Kidney tubule cell (primary cell): ENCODE measurements at regions not wholly inside any gene's neighbourhood (a gene's known extent, or its start where the extent isn't known, plus 50 kb on each side); places are given as distances from the start of the nearest gene placed in this dataset.
A peak's percentile ranks its signal among the peaks of the same experiment; 100 is the strongest.

ENCODE experiments used
- DNase-seq: peaks from one replicate; pipeline ENCODE4 v3.0.0-alpha.2; 2018; ENCODE audit warnings: low spot score

GRCh38 chr1:229112832-229113548 lies 157.9 kb upstream of the RAB4A start:
- no peak for DNase-seq

- DNase-seq, result peak; percentile 67
These were observed 156.6 kb upstream of the RAB4A start for GRCh38 chr1:229114315-229114714.

DNA sequence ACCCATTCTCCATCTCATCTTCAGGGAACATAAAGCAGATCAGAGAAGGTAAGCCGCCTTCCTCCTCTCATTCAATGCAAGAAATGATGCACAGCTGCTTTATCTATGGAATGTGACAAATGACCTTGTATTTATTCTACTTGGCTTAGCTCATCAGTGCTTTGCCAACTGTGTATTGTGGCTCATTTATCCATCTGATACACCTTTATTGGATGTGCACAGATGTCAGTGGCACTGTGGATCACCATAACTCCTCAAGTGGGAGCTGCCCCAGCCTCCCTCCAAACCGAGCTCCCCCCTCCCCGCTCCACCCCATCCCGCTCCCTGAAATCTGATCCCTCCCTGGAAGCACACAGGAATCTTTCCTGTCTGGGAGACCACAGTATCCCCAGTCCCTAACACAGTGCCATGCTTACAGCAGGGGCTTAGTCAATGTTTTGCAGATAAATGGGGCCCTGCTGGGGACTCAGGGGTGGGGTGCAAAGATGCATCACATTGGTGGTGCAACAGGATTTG lies 156.0 kb upstream of the RAB4A start:
- no peak for DNase-seq

GRCh38 chr1:229116114-229116513 lies 154.8 kb upstream of the RAB4A start:
- DNase-seq, result no peak

GRCh38 chr1:229117664-229118300 lies 153.1 kb upstream of the RAB4A start:
- DNase-seq, result peak; percentile 60

DNA sequence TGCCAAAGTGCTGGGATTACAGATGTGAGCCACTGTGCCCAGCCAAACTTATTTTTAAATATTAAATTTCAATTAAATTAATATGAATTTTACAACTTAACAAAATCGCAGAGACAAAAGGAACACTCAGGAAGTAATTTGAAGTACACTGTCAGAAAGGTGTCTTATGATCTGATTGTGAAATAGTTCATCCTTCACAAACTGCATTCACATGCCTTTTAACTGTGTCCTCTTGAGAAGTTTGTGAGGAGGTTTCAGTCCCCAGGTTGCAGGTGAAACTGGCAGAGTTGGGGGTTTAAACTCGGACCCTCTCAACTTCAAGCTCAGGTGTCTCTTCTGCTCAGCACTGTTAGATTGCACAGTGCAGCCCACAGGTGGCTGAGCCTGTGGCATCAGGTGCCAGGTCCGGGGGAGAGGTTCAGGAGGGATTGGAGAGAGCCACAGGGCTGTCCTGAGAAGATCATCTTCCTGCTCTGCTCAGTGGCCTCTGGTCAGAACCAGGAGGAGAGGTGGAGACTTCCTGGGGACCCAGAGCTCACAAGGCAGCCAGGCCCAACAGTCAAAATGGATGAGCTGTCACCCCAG lies 152.3 kb upstream of the RAB4A start:
- no peak for DNase-seq

- peak; percentile 31 for DNase-seq
These were observed 151.8 kb upstream of the RAB4A start for GRCh38 chr1:229119161-229119560.

DNA sequence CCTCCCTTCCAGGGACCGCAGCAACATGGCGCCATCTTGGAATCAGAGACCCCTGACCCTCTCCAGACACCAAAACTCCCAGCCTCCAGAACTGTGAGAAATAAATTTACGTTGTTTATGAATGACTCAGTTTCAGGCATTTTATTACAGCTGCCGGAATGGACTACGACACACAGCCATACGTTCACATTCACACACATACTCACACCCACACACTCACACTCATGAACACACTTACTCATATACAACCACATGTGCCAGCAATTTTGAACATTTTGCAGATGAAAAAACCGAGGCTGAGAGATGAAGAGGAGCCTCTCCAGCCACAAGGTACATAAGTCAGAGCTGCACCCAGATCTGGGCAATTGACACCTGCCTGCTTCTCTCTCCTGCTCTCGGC lies 151.0 kb upstream of the RAB4A start:
- no peak for DNase-seq

DNA sequence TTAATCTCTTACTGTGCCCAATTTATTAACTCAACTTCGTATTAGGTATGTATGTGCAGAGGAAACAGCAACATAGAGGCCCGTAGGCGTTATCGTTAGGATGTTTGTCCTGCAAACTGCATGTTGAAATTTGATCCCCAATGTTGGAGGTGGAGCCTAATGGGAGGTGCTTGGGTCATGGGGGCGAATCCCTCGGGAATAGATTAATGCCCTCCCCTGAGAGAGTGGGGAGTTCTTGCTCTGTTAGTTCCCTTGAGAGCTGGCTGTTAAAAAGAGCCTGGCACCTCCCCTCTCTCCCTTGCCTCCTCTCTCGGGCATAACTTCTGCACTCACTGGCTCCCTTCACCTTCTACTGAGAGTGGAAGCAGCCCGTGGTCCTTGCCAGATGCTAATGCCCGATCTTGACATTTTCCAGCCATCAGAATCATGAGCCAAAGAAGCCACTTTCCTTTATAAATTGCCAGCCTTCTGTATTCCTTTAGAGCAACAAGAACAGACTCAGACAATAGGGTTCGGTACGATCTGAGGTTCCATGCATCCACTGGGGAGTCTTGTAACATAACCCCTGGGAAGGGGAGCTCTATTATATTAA lies 149.0 kb upstream of the RAB4A start:
- DNase-seq, result no peak

- DNase-seq, result no peak
These were observed 148.3 kb upstream of the RAB4A start for GRCh38 chr1:229122606-229123005.

- DNase-seq, result no peak
These were observed 146.8 kb upstream of the RAB4A start for GRCh38 chr1:229124116-229124515.

GRCh38 chr1:229124520-229125124 lies 146.3 kb upstream of the RAB4A start:
- DNase-seq, result peak; percentile 19

GRCh38 chr1:229127301-229127700 lies 143.6 kb upstream of the RAB4A start:
- DNase-seq, result peak; percentile 65

DNA sequence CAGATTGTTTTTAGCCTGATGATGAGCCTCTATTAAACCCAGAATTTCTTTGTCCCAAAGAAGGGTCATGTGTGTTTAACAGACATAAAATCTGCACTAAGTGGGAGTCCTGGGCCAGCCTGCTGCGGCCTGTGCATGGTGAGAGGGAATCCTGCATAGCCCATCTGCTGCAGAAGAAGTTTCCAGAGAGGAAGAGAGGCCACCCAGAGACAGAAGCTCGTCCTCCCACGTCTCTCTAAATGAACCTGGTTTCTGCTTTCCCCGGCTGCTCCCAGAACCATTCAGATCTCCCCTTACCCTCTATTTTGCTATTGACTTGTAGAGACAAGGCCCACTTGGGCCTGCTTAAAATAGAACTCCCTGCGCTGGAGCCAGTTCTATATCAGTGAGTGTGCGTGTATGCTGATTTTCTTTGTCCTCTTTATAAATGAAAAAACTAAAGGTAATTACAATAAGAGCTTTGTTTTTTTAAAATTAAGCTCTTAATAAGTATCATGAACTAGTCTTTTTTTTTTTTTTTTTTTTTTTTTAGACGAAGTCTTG lies 142.8 kb upstream of the RAB4A start:
- DNase-seq, result no peak

- no peak for DNase-seq
These were observed 141.4 kb upstream of the RAB4A start for GRCh38 chr1:229129301-229130027.

GRCh38 chr1:229130028-229130668 lies 140.8 kb upstream of the RAB4A start:
- DNase-seq, result no peak

DNA sequence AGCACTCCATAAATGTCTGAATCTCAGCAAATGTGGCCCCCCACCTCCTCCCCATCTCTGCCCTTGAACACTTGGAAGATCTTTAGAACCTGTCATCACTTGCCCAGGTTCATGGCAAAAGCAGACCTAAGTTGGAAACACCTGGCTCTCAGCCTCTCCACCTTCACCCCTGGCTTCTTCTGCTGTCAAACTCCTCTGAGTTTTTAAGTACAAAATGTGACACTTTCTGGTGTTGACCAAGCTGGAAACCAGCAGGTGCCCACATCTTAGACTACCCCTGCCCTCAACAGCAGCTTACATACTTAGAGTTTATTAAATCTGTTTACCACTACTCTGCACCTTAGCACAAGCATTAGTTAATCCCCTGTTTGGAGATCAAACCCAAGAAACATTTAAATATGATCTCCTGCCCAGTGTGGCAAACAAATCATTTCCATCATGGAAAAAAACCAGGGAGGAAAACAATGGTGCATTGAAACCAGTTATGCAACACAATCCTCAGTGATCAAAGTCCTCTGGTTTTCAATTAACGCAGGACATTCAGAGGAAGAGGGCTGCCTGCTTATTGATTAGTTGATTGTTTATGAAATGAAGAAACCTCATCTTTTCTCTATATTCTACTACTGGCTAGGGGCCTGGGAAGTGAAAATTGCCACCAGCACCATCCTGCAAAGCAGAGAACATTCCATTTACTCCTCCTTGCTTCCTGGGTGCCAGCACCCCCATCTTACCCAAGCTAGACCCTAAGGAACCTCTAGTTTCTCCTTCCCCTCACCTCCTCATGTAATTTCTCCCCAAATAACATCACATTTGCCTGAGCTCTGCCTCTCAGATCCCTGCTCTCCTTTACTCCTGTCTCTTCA lies 139.4 kb upstream of the RAB4A start:
- DNase-seq, result no peak

- DNase-seq, result no peak
These were observed 138.8 kb upstream of the RAB4A start for GRCh38 chr1:229132106-229132443.

GRCh38 chr1:229132706-229133105 lies 138.2 kb upstream of the RAB4A start:
- peak; percentile 22 for DNase-seq

GRCh38 chr1:229133151-229133550 lies 137.8 kb upstream of the RAB4A start:
- peak; percentile 85 for DNase-seq
